Keratinocyte (primary cell): ENCODE measurements at regions not wholly inside any gene's neighbourhood (a gene's known extent, or its start where the extent isn't known, plus 50 kb on each side); places are given as distances from the start of the nearest gene placed in this dataset.

Experiments
- DNase-seq: peaks from one replicate; pipeline ENCODE4 v3.0.0-alpha.2; 2011; ENCODE audit warnings: low read depth, missing footprints, low spot score
- FAIRE-seq: peaks from 2 replicates; lab custom pipeline; 2011; peaks lifted over from hg19 to GRCh38; lab: Jason Lieb, UNC
- H2AFZ ChIP-seq: 2 replicates; pipeline ENCODE4 v1.6.0; 2012; ENCODE audit warnings: low read length, control low read depth, inconsistent platforms; ENCODE audit not compliant: control insufficient read depth
- H3K27ac ChIP-seq: 2 replicates; pipeline ENCODE4 v1.5.1; 2011; ENCODE audit warnings: low read length; ENCODE audit not compliant: control insufficient read depth, insufficient read depth
- H3K27me3 ChIP-seq: 3 replicates; pipeline ENCODE4 v1.6.0; 2011; ENCODE audit warnings: low read length; ENCODE audit not compliant: control insufficient read depth, insufficient read depth; ENCODE audit errors: extremely low read depth
- H3K36me3 ChIP-seq, 2 experiments: 2 replicates in 1 of 2; 3 replicates in 1 of 2; pipeline ENCODE4 v1.5.1; 2011; ENCODE audit warnings: low read length in 2 of 2, mild to moderate bottlenecking in 1 of 2; ENCODE audit not compliant: control insufficient read depth in 2 of 2, insufficient read depth in 2 of 2; ENCODE audit errors: extremely low read depth in 1 of 2
- H3K4me1 ChIP-seq: 3 replicates; pipeline ENCODE4 v1.5.1; 2011; ENCODE audit warnings: low read length; ENCODE audit not compliant: control insufficient read depth, insufficient read depth; ENCODE audit errors: extremely low read depth
- H3K4me2 ChIP-seq: 3 replicates; pipeline ENCODE4 v1.6.0; 2011; ENCODE audit warnings: low read depth, low read length; ENCODE audit not compliant: control insufficient read depth, insufficient read depth; ENCODE audit errors: extremely low read depth
- H3K4me3 ChIP-seq, 3 experiments: fragments of 200-600 bp in 1 of 3; sonication (generic) in 1 of 3; 2 replicates in 2 of 3; 3 replicates in 1 of 3; pipeline ENCODE4 v1.5.1; 2011 to 2016; ENCODE audit warnings: low read length in 3 of 3, mild to moderate bottlenecking in 3 of 3, control low read depth in 2 of 3, inconsistent platforms in 1 of 3, low read depth in 1 of 3, mixed read lengths in 1 of 3, mixed run types in 1 of 3, moderate library complexity in 1 of 3; ENCODE audit not compliant: control insufficient read depth in 2 of 3, insufficient read depth in 2 of 3; ENCODE audit errors: extremely low read depth in 1 of 3
- H3K79me2 ChIP-seq: 2 replicates; pipeline ENCODE4 v1.6.0; 2012; ENCODE audit warnings: low read length; ENCODE audit not compliant: control insufficient read depth, insufficient read depth
- H3K9ac ChIP-seq: 3 replicates; pipeline ENCODE4 v1.6.0; 2011; ENCODE audit warnings: low read length; ENCODE audit not compliant: control insufficient read depth, insufficient read depth; ENCODE audit errors: extremely low read depth
- H3K9me1 ChIP-seq: 3 replicates; pipeline ENCODE4 v1.6.0; 2011; ENCODE audit warnings: low read length; ENCODE audit not compliant: control insufficient read depth, insufficient read depth; ENCODE audit errors: extremely low read depth
- H3K9me3 ChIP-seq: 2 replicates; pipeline ENCODE4 v1.5.1; 2012; ENCODE audit warnings: low read depth, low read length; ENCODE audit not compliant: control insufficient read depth
- H4K20me1 ChIP-seq: 3 replicates; pipeline ENCODE4 v1.6.0; 2011; ENCODE audit warnings: low read length; ENCODE audit not compliant: control insufficient read depth, insufficient read depth; ENCODE audit errors: extremely low read depth
- EZH2 ChIP-seq: IDR thresholded peaks from one replicate; pipeline ENCODE4 v1.6.1; 2012; ENCODE audit warnings: inconsistent platforms, mild to moderate bottlenecking, low read length, moderate library complexity
- dilution Hi-C: fragments of 300-500 bp; cut with MboI; formaldehyde crosslinking; loops from one replicate; pipeline ENCODE4 v1.7.0; 2020; ENCODE audit warnings: low sequenced_read_pairs; ENCODE audit not compliant: extremely low pct_ligation_motif_present
- TF ChIP-seq, protein P1 (sequence below), 3 experiments: IDR thresholded peaks in 1 of 3; conservative IDR thresholded peaks in 1 of 3; optimal IDR thresholded peaks in 1 of 3; 2 replicates in 2 of 3; 3 replicates in 1 of 3; pipeline versions ENCODE3 to v1.5.1; 2011; ENCODE audit warnings: low read length in 3 of 3, mild to moderate bottlenecking in 3 of 3, moderate library complexity in 2 of 3, control low read depth in 1 of 3, inconsistent platforms in 1 of 3; ENCODE audit not compliant: insufficient read depth in 2 of 3; ENCODE audit errors: extremely low read depth in 1 of 3

DNA sequence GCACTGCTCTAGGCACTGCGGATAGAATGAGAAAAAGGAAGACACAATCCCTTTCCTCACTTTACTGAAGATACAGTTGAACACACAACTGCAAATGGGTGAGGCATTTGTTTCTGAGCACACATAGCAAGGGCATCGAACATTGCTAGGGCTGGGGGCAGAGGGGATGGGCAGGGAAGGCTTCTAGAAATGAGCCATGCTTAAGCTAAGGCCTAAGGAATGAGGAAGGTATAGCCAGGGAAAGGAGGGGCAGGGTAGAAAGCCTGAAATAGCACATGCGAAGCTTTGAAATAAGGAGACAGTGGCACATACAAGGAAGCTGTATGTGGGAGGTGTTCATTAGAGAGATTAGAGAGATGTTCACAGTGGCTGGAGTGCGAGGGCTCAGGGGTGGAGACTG is 92.7 kb downstream of the KIF4B start:
- H3K36me3 ChIP-seq, result no peaks in the 10 kb centered on the region
- no peaks in the 10 kb centered on the region for H3K4me1 ChIP-seq
- H3K27me3 ChIP-seq, result no peaks in the 10 kb centered on the region
- H3K9me1 ChIP-seq, result no peaks in the 10 kb centered on the region
- no peaks in the 10 kb centered on the region for H3K79me2 ChIP-seq
- H4K20me1 ChIP-seq, result no peaks in the 10 kb centered on the region
- no peak overlapping the region for H3K4me2 ChIP-seq
- H3K9me3 ChIP-seq, result no peaks in the 10 kb centered on the region
- H3K4me3 ChIP-seq, result no peak overlapping the region
- dilution Hi-C loops, result no loop called here
- H3K27ac ChIP-seq, result no peak overlapping the region
- DNase-seq (no peak), FAIRE-seq (no peak)
- H2AFZ ChIP-seq, result no peak overlapping the region
- no peak for TF ChIP-seq EZH2
- TF ChIP-seq, protein P1, sequence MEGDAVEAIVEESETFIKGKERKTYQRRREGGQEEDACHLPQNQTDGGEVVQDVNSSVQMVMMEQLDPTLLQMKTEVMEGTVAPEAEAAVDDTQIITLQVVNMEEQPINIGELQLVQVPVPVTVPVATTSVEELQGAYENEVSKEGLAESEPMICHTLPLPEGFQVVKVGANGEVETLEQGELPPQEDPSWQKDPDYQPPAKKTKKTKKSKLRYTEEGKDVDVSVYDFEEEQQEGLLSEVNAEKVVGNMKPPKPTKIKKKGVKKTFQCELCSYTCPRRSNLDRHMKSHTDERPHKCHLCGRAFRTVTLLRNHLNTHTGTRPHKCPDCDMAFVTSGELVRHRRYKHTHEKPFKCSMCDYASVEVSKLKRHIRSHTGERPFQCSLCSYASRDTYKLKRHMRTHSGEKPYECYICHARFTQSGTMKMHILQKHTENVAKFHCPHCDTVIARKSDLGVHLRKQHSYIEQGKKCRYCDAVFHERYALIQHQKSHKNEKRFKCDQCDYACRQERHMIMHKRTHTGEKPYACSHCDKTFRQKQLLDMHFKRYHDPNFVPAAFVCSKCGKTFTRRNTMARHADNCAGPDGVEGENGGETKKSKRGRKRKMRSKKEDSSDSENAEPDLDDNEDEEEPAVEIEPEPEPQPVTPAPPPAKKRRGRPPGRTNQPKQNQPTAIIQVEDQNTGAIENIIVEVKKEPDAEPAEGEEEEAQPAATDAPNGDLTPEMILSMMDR (optimal IDR thresholded peaks at IDR 0.05 in 1 of 3, IDR thresholded peaks at IDR 0.05 in 1 of 3, conservative IDR thresholded peaks at IDR 0.05 in 1 of 3; ENCODE audit: extremely low read depth in 1 of 3, insufficient read depth in 2 of 3, low read length in 3 of 3), result no peak
- no peak overlapping the region for H3K9ac ChIP-seq

DNA sequence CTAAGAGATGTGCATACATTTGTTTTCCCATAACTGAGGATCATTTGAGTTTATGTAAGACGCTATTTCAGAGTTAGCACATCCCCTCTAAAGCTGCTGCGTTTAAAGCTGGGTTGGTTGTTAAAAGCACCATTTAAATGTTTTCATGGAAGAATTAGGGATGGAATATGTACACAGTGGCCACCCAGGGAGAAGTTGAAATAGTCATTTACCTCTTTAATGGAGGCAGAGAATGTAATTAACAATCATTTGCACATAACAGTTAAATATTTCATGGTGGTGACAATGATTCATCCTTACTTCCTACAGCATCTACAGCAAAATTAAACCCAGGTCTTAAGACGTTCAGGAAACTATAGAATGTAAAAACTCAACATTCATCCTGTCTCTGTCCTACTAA is 100.3 kb downstream of the KIF4B start:
- FAIRE-seq, result no peak
- dilution Hi-C loops, result no loop called here

More for the DNA sequence above, 100.3 kb downstream of the KIF4B start:
- H3K79me2 ChIP-seq, result no peaks in the 10 kb centered on the region
- H3K9ac ChIP-seq, result no peak overlapping the region
- H3K9me3 ChIP-seq, result no peaks in the 10 kb centered on the region
- no peaks in the 10 kb centered on the region for H3K9me1 ChIP-seq
- H3K27ac ChIP-seq, result no peak overlapping the region
- H3K4me1 ChIP-seq, result no peaks in the 10 kb centered on the region
- H3K27me3 ChIP-seq, result no peaks in the 10 kb centered on the region
- no peak overlapping the region for H2AFZ ChIP-seq
- no peak overlapping the region for H3K4me2 ChIP-seq
- no peak for DNase-seq
- TF ChIP-seq, protein P1 (optimal IDR thresholded peaks at IDR 0.05 in 1 of 3, IDR thresholded peaks at IDR 0.05 in 1 of 3, conservative IDR thresholded peaks at IDR 0.05 in 1 of 3; ENCODE audit: extremely low read depth in 1 of 3, insufficient read depth in 2 of 3, low read length in 3 of 3), result no peak
- no peak for TF ChIP-seq EZH2
- H3K36me3 ChIP-seq, result no peaks in the 10 kb centered on the region
- H4K20me1 ChIP-seq, result no peaks in the 10 kb centered on the region
- H3K4me3 ChIP-seq, result no peak overlapping the region
